ENCODE measurements at regions not wholly inside any gene's neighbourhood (a gene's known extent, or its start where the extent isn't known, plus 50 kb on each side); places are given as distances from the start of the nearest gene placed in this dataset.

- Mint-ChIP-seq H3K36me3 (no peaks in the 10 kb centered on the region), H3K4me1 (no peaks in the 10 kb centered on the region), H3K4me3 (no peak overlapping the region), H3K27me3 (peaks cover 0 to 13% of the 10 kb centered on the region in 2 donors), H3K9me3 (no peaks in the 10 kb centered on the region), H3K27ac (no peak overlapping the region)
- Histone ChIP-seq H3K36me3 (ENCODE audit: control insufficient read depth in 2 of 2, extremely low read depth in 1 of 2, insufficient read depth in 1 of 2, low read length in 1 of 2) (no peaks in the 10 kb centered on the region), H3K27ac (ENCODE audit: low read length) (no peak overlapping the region), H3K4me1 (ENCODE audit: control insufficient read depth in 1 of 2, extremely low read depth in 1 of 2, insufficient read depth in 2 of 2, low read length in 2 of 2) (no peaks in the 10 kb centered on the region), H3K4me3 (ENCODE audit: control insufficient read depth in 1 of 2, extremely low read depth in 1 of 2, low read length in 1 of 2) (no peak overlapping the region), H3K27me3 (replicated peaks in 1 of 2; ENCODE audit: control insufficient read depth in 2 of 2, extremely low read depth in 1 of 2, insufficient read depth in 2 of 2, low read length in 1 of 2) (peaks cover 0 to 6% of the 10 kb centered on the region in 2 experiments), H3K9me3 (no peaks in the 10 kb centered on the region)
- CTCF ChIA-PET: no interaction called here
- no CpG with 5 or more reads among the region's 1 CpG for WGBS (ENCODE audit: insufficient coverage)
- DNase-seq: no peak
- ATAC-seq (replicated peaks in 1 of 4): no peak
- POLR2A ChIA-PET: no interaction called here
These were observed 128.9 kb upstream of the NR5A2 start for GRCh38 chr1:199898654-199899053.

DNA sequence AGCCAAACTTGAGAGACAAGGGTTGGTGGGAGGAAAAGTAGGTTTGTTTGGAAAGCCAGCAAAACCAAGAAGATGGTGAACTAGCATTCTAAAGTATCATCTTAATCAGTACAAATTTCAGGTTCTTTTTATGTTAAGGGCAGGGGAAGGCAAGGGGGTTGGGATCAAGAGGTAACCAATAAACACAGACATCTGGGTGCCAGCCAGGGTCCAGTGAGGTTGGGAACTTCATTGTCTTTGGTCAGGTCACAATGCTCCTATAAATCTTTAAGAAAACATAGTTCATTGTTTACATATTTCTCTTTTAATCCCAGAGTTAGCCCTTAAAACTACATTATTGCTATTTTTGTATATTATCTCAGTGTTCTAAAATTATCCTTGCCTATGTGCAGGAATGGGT lies 126.2 kb upstream of the NR5A2 start:
- no peaks in the 10 kb centered on the region for H3K36me3 ChIP-seq (ENCODE audit: control insufficient read depth in 2 of 2, extremely low read depth in 1 of 2, insufficient read depth in 1 of 2, low read length in 1 of 2)

DNA sequence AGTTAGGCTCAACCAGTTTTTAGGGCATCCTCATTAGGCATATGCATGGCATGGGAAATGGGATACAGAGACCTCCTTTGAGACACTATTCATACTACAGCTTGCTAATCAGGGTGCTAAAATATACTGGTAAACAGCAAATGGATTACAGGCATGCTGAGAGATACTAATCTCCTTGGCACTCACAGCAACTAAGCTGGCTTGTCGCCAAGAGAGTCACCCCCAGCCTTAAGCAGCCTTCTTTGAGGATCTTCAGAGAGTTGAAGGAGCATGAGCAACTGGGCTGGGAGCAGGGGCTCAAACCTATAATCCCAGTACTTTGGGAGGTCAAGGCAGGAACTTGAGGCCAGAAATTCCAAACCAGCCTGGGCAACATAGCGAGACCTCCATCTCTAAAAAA lies 120.1 kb upstream of the NR5A2 start:
- POLR2A ChIA-PET: no interaction called here
- Histone ChIP-seq H3K4me3 (ENCODE audit: control insufficient read depth in 1 of 2, extremely low read depth in 1 of 2, low read length in 1 of 2) (no peak overlapping the region), H3K27me3 (replicated peaks in 1 of 2; ENCODE audit: control insufficient read depth in 2 of 2, extremely low read depth in 1 of 2, insufficient read depth in 2 of 2, low read length in 1 of 2) (peaks cover 0 to 5% of the 10 kb centered on the region in 2 experiments), H3K36me3 (ENCODE audit: control insufficient read depth in 2 of 2, extremely low read depth in 1 of 2, insufficient read depth in 1 of 2, low read length in 1 of 2) (no peaks in the 10 kb centered on the region), H3K27ac (ENCODE audit: low read length) (no peak overlapping the region), H3K4me1 (ENCODE audit: control insufficient read depth in 1 of 2, extremely low read depth in 1 of 2, insufficient read depth in 2 of 2, low read length in 2 of 2) (no peaks in the 10 kb centered on the region), H3K9me3 (no peaks in the 10 kb centered on the region)
- Mint-ChIP-seq H3K36me3 (no peaks in the 10 kb centered on the region), H3K4me3 (no peak overlapping the region), H3K9me3 (peaks cover 0 to 3% (median 0%) of the 10 kb centered on the region in 3 donors), H3K4me1 (no peaks in the 10 kb centered on the region), H3K27ac (no peak overlapping the region), H3K27me3 (peaks cover 2 to 7% of the 10 kb centered on the region in 2 donors)
- WGBS (ENCODE audit: insufficient coverage): no CpG with 5 or more reads among the region's 2 CpGs
- no peak for DNase-seq
- no peak for ATAC-seq (replicated peaks in 1 of 4)
- CTCF ChIA-PET: no interaction called here

More for the DNA sequence above, 126.2 kb upstream of the NR5A2 start:
- ChIA-PET POLR2A (no interaction called here), CTCF (no interaction called here)
- H3K36me3 Mint-ChIP-seq: no peaks in the 10 kb centered on the region
- DNase-seq (no peak), ATAC-seq (replicated peaks in 1 of 4) (no peak)
- H3K4me3 Mint-ChIP-seq: no peak overlapping the region
- Histone ChIP-seq H3K9me3 (no peaks in the 10 kb centered on the region), H3K4me3 (ENCODE audit: control insufficient read depth in 1 of 2, extremely low read depth in 1 of 2, low read length in 1 of 2) (no peak overlapping the region), H3K27me3 (replicated peaks in 1 of 2; ENCODE audit: control insufficient read depth in 2 of 2, extremely low read depth in 1 of 2, insufficient read depth in 2 of 2, low read length in 1 of 2) (peaks cover 0 to 6% of the 10 kb centered on the region in 2 experiments), H3K4me1 (ENCODE audit: control insufficient read depth in 1 of 2, extremely low read depth in 1 of 2, insufficient read depth in 2 of 2, low read length in 2 of 2) (no peaks in the 10 kb centered on the region), H3K27ac (ENCODE audit: low read length) (no peak overlapping the region)
- H3K4me1 Mint-ChIP-seq: no peaks in the 10 kb centered on the region
- peaks cover 0 to 8% of the 10 kb centered on the region in 2 donors for H3K27me3 Mint-ChIP-seq
- peaks cover 0 to 3% (median 0%) of the 10 kb centered on the region in 3 donors for H3K9me3 Mint-ChIP-seq
- H3K27ac Mint-ChIP-seq: no peak overlapping the region

- POLR2A ChIA-PET: no interaction called here
- no peaks in the 10 kb centered on the region for H3K4me1 ChIP-seq (ENCODE audit: control insufficient read depth in 1 of 2, extremely low read depth in 1 of 2, insufficient read depth in 2 of 2, low read length in 2 of 2)
- ATAC-seq (replicated peaks in 1 of 4) (no peak), DNase-seq (no peak)
- Mint-ChIP-seq H3K36me3 (no peaks in the 10 kb centered on the region), H3K4me1 (no peaks in the 10 kb centered on the region), H3K9me3 (peaks cover 0 to 3% (median 0%) of the 10 kb centered on the region in 3 donors), H3K4me3 (no peak overlapping the region), H3K27ac (no peak overlapping the region), H3K27me3 (peaks cover 2 to 7% of the 10 kb centered on the region in 2 donors)
- H3K9me3 ChIP-seq: no peaks in the 10 kb centered on the region
- peaks cover 0 to 5% of the 10 kb centered on the region in 2 experiments for H3K27me3 ChIP-seq (replicated peaks in 1 of 2; ENCODE audit: control insufficient read depth in 2 of 2, extremely low read depth in 1 of 2, insufficient read depth in 2 of 2, low read length in 1 of 2)
- no peak overlapping the region for H3K27ac ChIP-seq (ENCODE audit: low read length)
- WGBS (ENCODE audit: insufficient coverage): 74% methylated on average over 4 of the region's 5 CpGs
- H3K4me3 ChIP-seq (ENCODE audit: control insufficient read depth in 1 of 2, extremely low read depth in 1 of 2, low read length in 1 of 2): no peak overlapping the region
- H3K36me3 ChIP-seq (ENCODE audit: control insufficient read depth in 2 of 2, extremely low read depth in 1 of 2, insufficient read depth in 1 of 2, low read length in 1 of 2): no peaks in the 10 kb centered on the region
- CTCF ChIA-PET: no interaction called here
These were observed 118.4 kb upstream of the NR5A2 start for GRCh38 chr1:199909137-199909536.

GRCh38 chr1:199913318-199913717 lies 114.2 kb upstream of the NR5A2 start:
- Histone ChIP-seq H3K9me3 (no peaks in the 10 kb centered on the region), H3K4me1 (ENCODE audit: control insufficient read depth in 1 of 2, extremely low read depth in 1 of 2, insufficient read depth in 2 of 2, low read length in 2 of 2) (no peaks in the 10 kb centered on the region), H3K27me3 (replicated peaks in 1 of 2; ENCODE audit: control insufficient read depth in 2 of 2, extremely low read depth in 1 of 2, insufficient read depth in 2 of 2, low read length in 1 of 2) (no peaks in the 10 kb centered on the region), H3K36me3 (ENCODE audit: control insufficient read depth in 2 of 2, extremely low read depth in 1 of 2, insufficient read depth in 1 of 2, low read length in 1 of 2) (no peaks in the 10 kb centered on the region), H3K4me3 (ENCODE audit: control insufficient read depth in 1 of 2, extremely low read depth in 1 of 2, low read length in 1 of 2) (no peak overlapping the region), H3K27ac (ENCODE audit: low read length) (no peak overlapping the region)
- POLR2A ChIA-PET: no interaction called here
- CTCF ChIA-PET: no interaction called here
- H3K27ac Mint-ChIP-seq: no peak overlapping the region
- H3K9me3 Mint-ChIP-seq: no peaks in the 10 kb centered on the region
- WGBS (ENCODE audit: insufficient coverage): 100% methylated on average over 1 of the region's 3 CpGs
- DNase-seq (no peak), ATAC-seq (replicated peaks in 1 of 4) (no peak)
- no peaks in the 10 kb centered on the region for H3K36me3 Mint-ChIP-seq
- H3K4me1 Mint-ChIP-seq: no peaks in the 10 kb centered on the region
- no peak overlapping the region for H3K4me3 Mint-ChIP-seq
- peaks cover 2 to 21% of the 10 kb centered on the region in 2 donors for H3K27me3 Mint-ChIP-seq

DNA sequence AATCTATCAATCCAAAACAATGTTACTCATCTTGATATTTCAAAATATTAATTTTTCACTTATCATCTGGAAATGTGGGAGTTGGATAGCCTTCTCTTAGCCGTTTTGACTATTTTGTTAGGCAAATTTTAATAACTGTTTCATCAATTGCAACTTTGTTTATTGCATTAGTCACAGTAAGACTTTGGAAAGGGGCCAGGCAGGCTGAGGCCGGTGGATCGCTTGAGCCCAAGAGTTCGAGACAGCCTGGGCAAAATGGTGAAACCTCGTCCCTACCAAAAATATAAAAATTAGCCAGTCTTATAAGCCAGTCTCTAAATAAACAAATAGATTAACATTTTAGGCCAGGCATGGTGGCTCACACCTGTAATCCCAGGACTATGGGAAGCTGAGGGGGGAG lies 113.0 kb upstream of the NR5A2 start:
- Histone ChIP-seq H3K4me1 (ENCODE audit: control insufficient read depth in 1 of 2, extremely low read depth in 1 of 2, insufficient read depth in 2 of 2, low read length in 2 of 2) (no peaks in the 10 kb centered on the region), H3K27me3 (replicated peaks in 1 of 2; ENCODE audit: control insufficient read depth in 2 of 2, extremely low read depth in 1 of 2, insufficient read depth in 2 of 2, low read length in 1 of 2) (no peaks in the 10 kb centered on the region), H3K4me3 (ENCODE audit: control insufficient read depth in 1 of 2, extremely low read depth in 1 of 2, low read length in 1 of 2) (no peak overlapping the region), H3K27ac (ENCODE audit: low read length) (no peak overlapping the region), H3K36me3 (ENCODE audit: control insufficient read depth in 2 of 2, extremely low read depth in 1 of 2, insufficient read depth in 1 of 2, low read length in 1 of 2) (no peaks in the 10 kb centered on the region), H3K9me3 (no peaks in the 10 kb centered on the region)
- Mint-ChIP-seq H3K4me3 (no peak overlapping the region), H3K4me1 (no peaks in the 10 kb centered on the region), H3K36me3 (no peaks in the 10 kb centered on the region), H3K9me3 (no peaks in the 10 kb centered on the region), H3K27me3 (peaks cover 3 to 14% of the 10 kb centered on the region in 2 donors), H3K27ac (no peak overlapping the region)
- ChIA-PET POLR2A (no interaction called here), CTCF (no interaction called here)
- ATAC-seq (replicated peaks in 1 of 4) (no peak), DNase-seq (no peak)
- 89% methylated on average over 3 of the region's 5 CpGs for WGBS (ENCODE audit: insufficient coverage)

GRCh38 chr1:199918196-199918769 lies 109.2 kb upstream of the NR5A2 start:
- no peak overlapping the region for H3K4me3 ChIP-seq (ENCODE audit: control insufficient read depth in 1 of 2, extremely low read depth in 1 of 2, low read length in 1 of 2)
- ChIA-PET POLR2A (no interaction called here), CTCF (no interaction called here)
- H3K27me3 Mint-ChIP-seq: peaks cover 12 to 25% of the 10 kb centered on the region in 2 donors
- H3K9me3 ChIP-seq: no peaks in the 10 kb centered on the region
- no peak overlapping the region for H3K4me3 Mint-ChIP-seq
- H3K27ac Mint-ChIP-seq: no peak overlapping the region
- no CpG with 5 or more reads among the region's 2 CpGs for WGBS (ENCODE audit: insufficient coverage)
- no peaks in the 10 kb centered on the region for H3K4me1 ChIP-seq (ENCODE audit: control insufficient read depth in 1 of 2, extremely low read depth in 1 of 2, insufficient read depth in 2 of 2, low read length in 2 of 2)
- H3K27ac ChIP-seq (ENCODE audit: low read length): no peak overlapping the region
- ATAC-seq (replicated peaks in 1 of 4) (no peak), DNase-seq (no peak)
- no peaks in the 10 kb centered on the region for H3K27me3 ChIP-seq (replicated peaks in 1 of 2; ENCODE audit: control insufficient read depth in 2 of 2, extremely low read depth in 1 of 2, insufficient read depth in 2 of 2, low read length in 1 of 2)
- no peaks in the 10 kb centered on the region for H3K4me1 Mint-ChIP-seq
- H3K36me3 Mint-ChIP-seq: no peaks in the 10 kb centered on the region
- H3K9me3 Mint-ChIP-seq: peaks cover 0 to 5% (median 5%) of the 10 kb centered on the region in 3 donors
- no peaks in the 10 kb centered on the region for H3K36me3 ChIP-seq (ENCODE audit: control insufficient read depth in 2 of 2, extremely low read depth in 1 of 2, insufficient read depth in 1 of 2, low read length in 1 of 2)
